Heart left ventricle (tissue), 16 donors: ENCODE measurements at regions not wholly inside any gene's neighbourhood (a gene's known extent, or its start where the extent isn't known, plus 50 kb on each side); places are given as distances from the start of the nearest gene placed in this dataset.

Source experiments
- ATAC-seq, 4 donors: fragments of 200-7000 bp; cut with Tn5 transposase; one replicate each; pipeline ENCODE4 v1.9.1; 2020 to 2022; ENCODE audit warnings: moderate library complexity in 4 of 4, mild to moderate bottlenecking in 3 of 4, moderate number of reproducible peaks in 1 of 4
- DNase-seq, 5 donors: peaks; one replicate each; pipeline ENCODE4 v3.0.0-alpha.2; 2020
- H3K27ac ChIP-seq, 12 donors: fragments of 200-600 bp; sonication (generic) in 4 of 12; one replicate each; pipeline versions ENCODE4 v1.5.0 to v1.8.0; 2016 to 2022; ENCODE audit warnings: mild to moderate bottlenecking in 2 of 12
- H3K27me3 ChIP-seq, 9 donors: fragments of 200-600 bp; sonication (generic) in 2 of 9; one replicate each; pipeline versions ENCODE4 v1.5.1 to v1.8.0; 2016 to 2022; ENCODE audit warnings: mild to moderate bottlenecking in 3 of 9
- H3K36me3 ChIP-seq, 9 donors: fragments of 200-600 bp; sonication (generic) in 2 of 9; one replicate each; pipeline versions ENCODE4 v1.5.0 to v1.8.0; 2018 to 2022; ENCODE audit warnings: mild to moderate bottlenecking in 2 of 9
- H3K4me1 ChIP-seq, 12 donors: fragments of 200-600 bp; sonication (generic) in 4 of 12; one replicate each; pipeline versions ENCODE4 v1.5.0 to v1.8.0; 2016 to 2022; ENCODE audit warnings: mild to moderate bottlenecking in 3 of 12
- H3K4me3 ChIP-seq, 12 donors: fragments of 200-600 bp; sonication (generic) in 4 of 12; one replicate each; pipeline versions ENCODE4 v1.5.0 to v1.8.0; 2017 to 2022; ENCODE audit warnings: mild to moderate bottlenecking in 9 of 12, moderate library complexity in 4 of 12
- H3K9me3 ChIP-seq, 12 donors: fragments of 200-600 bp; sonication (generic) in 4 of 12; one replicate each; pipeline versions ENCODE4 v1.5.0 to v1.8.0; 2016 to 2022; ENCODE audit warnings: mild to moderate bottlenecking in 1 of 12
- CTCF ChIP-seq, 12 donors: fragments of 200-600 bp; sonication (generic) in 4 of 12; IDR thresholded peaks; one replicate each; pipeline versions ENCODE4 v1.5.0 to v1.8.0; 2018 to 2022; ENCODE audit warnings: antibody characterized with exemption in 12 of 12, mild to moderate bottlenecking in 5 of 12
- POLR2A ChIP-seq, 2 donors: fragments of 450-650 bp; IDR thresholded peaks; one replicate each; pipeline ENCODE4 v1.6.1; 2017; ENCODE audit warnings: antibody characterized with exemption in 2 of 2, mild to moderate bottlenecking in 2 of 2, moderate library complexity in 2 of 2
- WGBS, 4 donors: extraction: QIAGEN DNeasy Blood & Tissue Kit in 2 of 4; methylation state at CpG; one replicate each; pipeline versions ENCODE4 v1.1.5 to v1.1.7; 2013 to 2018; 5-methylcytosine and 5-hydroxymethylcytosine counted together
- intact Hi-C, 10 donors: fragments of 100-400 bp; cut with DNase I; formaldehyde crosslinking; loops; one replicate each; pipeline versions ENCODE4 v1.11.1 to v1.14.2; 2022
- donor health status: ischemic (EF 13 %, LVEDD 7.1; RV severe dilation, severe dysfunction).
- donor health status: healthy with polysubstance abuse.
- donor health status: DM: no; HTN: yes; CAD: no.
- donor health status: DM: no; HTN: no; CAD: no.
- donor health status: ischemic (EF 25% LVEDD 6.9; RV normal size, moderate dysfunction).
- donor health status: ischemic (EF 25% LVEDD 5.7; RV mildly dilated, moderate dysfunction).
- donor health status: healthy.
- donor health status: DM: yes; HTN: yes; CAD: no.
- donor health status: ischemic (EF 35%, LVEDD 5.7; RV mildly dilated, moderate dysfunction).
- donor health status: nonischemic (EF 11% LVEDD 7.7; RV severe dilation, severe dysfunction).
- donor health status: DM: yes; HTN: yes; CAD: no.
- donor health status: PGD.
- donor health status: ischemic (EF 29% LVEDD 5.4; RV normal size, mild dysfunction).
- donor health status: nonischemic (EF 23%, LVEDD 6.1; RV moderate dilation, normal function).

DNA sequence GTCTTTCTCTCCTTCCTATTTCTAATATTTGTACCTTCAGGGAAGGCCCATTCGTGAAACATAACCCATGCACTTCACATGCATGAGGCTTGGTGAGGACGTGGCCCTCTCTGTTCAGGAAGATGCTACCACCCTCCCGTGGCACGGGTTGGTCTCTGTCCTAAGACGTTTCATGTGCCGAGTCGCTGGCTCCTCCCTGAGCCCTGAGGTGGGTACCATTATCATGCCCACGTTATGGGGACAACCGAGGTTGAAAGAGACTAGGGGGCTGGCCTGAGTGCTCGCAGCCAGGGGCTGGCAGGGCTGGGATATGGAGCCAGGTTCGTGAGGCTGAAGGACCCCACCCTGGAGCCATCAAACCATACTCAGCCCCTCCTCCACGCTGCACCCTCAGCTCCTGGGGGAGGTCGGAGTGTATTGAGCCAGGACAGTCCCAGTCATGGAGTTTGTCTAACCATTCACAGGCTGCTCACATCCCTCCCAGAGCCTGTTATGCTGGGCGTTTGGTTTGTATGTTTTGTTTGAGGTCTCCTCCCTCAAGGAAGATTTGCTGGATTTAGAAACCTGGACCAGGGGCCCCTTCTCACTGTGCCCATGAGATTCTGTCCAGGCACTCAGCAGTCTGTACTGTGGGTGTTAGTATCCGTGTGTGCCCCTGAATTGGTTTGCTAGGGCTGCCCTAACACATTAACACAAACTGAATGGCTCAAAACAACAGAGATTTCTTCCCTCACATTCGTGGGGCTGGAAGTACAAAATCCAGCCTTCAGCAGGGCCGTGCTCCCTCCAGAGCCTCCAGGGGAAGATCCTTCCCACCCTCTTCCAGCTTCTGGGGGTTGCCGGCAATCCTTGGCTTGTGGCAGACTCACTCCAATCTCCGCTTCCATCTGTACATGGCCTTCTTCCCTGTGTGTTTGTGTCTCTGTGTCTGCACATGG lies 88.3 kb downstream of the ANKRD60 start:
- TF ChIP-seq CTCF (IDR thresholded peaks at IDR 0.05) (no peak), POLR2A (IDR thresholded peaks at IDR 0.05) (no peak)
- WGBS, 4 donors = 84 to 88% (median 87%) methylated on average over 15 to 19 of the region's 19 CpGs
- intact Hi-C loops = no loop called here
- Histone ChIP-seq H3K4me3 (no peak overlapping the region), H3K27ac (no peak overlapping the region), H3K27me3 (peaks cover 0 to 41% (median 23%) of the 10 kb centered on the region in 9 donors), H3K36me3 (no peaks in the 10 kb centered on the region), H3K4me1 (no peaks in the 10 kb centered on the region), H3K9me3 (no peaks in the 10 kb centered on the region)
- DNase-seq = no peak
- ATAC-seq = no peak

DNA sequence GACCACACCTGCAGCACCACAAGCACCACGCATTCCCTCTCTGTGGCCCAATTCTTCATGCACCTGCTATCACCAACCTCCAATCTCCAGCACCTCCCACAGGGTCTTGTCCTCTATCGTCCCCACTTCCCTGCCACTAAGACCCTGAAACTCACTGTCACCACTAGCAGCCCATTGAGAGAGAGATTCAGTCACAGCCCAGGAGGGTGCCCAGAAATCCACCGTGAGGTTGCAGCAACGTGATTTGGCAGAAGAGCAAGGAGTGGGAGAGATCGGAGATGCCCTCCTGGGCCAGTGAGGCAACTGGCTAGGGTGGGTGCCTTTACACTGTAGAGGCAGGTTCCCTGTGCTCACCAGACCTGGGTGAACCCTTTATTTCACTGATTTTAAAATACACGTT lies 90.1 kb downstream of the ANKRD60 start:
- no peaks in the 10 kb centered on the region for H3K9me3 ChIP-seq
- DNase-seq (no peak), ATAC-seq (no peak)
- intact Hi-C loops = no loop called here
- WGBS, 4 donors = 82 to 83% (median 82%) methylated on average over 6 of the region's 6 CpGs
- H3K4me1 ChIP-seq = no peaks in the 10 kb centered on the region
- H3K27me3 ChIP-seq = peaks cover 0 to 58% (median 27%) of the 10 kb centered on the region in 9 donors
- no peak overlapping the region for H3K4me3 ChIP-seq
- H3K27ac ChIP-seq = no peak overlapping the region
- TF ChIP-seq POLR2A (IDR thresholded peaks at IDR 0.05) (no peak), CTCF (IDR thresholded peaks at IDR 0.05) (no peak)
- no peaks in the 10 kb centered on the region for H3K36me3 ChIP-seq

DNA sequence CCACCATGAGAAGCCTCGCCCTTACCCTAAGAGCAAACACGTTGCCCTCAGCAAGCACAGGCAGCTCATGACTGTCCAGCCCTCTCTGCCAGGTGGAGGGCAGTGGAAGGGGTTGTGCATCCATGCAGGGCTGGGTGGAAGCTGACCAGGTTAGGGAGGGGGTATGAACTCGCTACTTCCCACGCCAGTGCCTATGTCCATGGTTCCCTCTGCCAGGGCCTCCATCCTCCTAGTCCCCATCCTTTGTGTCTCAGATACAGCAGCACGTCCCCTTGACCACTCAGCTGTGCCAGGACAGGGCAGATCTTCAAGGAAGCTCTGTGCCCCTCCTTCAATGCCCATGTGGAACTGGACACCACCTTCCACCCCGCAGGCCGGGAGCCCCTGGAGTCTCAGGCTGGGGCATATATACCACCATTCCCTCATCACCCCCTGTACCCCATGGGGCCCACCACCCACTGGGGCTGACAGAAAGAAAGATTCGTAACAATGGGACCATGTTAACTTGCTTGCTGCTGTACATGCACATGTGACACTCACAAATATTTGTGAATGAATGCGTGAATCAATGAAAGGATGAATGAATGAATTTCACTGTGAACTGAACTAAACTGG lies 90.7 kb downstream of the ANKRD60 start:
- intact Hi-C loops = no loop called here
- no peak for DNase-seq
- WGBS, 4 donors = 89 to 93% (median 91%) methylated on average over 7 to 9 of the region's 9 CpGs
- H3K9me3 ChIP-seq = no peaks in the 10 kb centered on the region
- no peaks in the 10 kb centered on the region for H3K4me1 ChIP-seq
- no peaks in the 10 kb centered on the region for H3K36me3 ChIP-seq
- H3K27me3 ChIP-seq = peaks cover 0 to 64% (median 28%) of the 10 kb centered on the region in 9 donors
- no peak overlapping the region for H3K4me3 ChIP-seq
- H3K27ac ChIP-seq = no peak overlapping the region
- no peak for TF ChIP-seq POLR2A (IDR thresholded peaks at IDR 0.05)
- no peak for TF ChIP-seq CTCF (IDR thresholded peaks at IDR 0.05)
- peak in 1 of 4 donors; percentile 14 for ATAC-seq

DNA sequence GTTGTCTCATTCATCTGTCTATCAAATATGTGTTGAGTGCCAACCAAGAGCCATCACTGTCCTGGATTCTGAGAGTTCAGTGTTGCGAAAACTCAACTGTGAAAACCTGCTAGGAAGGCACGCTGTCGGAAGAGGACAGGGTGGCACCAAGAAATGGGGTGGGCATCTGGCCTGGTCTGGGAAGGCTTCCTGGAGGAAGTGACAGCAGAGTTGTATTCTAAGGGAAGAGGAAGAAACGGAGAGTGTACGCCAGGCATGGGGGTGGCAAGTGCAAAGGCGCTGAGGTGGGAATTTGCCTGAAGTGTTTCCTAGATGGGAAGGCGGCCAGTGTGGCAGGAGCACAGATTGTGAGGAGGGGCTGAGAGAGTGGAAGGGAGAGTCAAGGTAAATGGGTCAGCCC lies 91.2 kb downstream of the ANKRD60 start:
- no peak for TF ChIP-seq POLR2A (IDR thresholded peaks at IDR 0.05)
- TF ChIP-seq CTCF (IDR thresholded peaks at IDR 0.05) = no peak
- no peak overlapping the region for H3K4me3 ChIP-seq
- ATAC-seq (no peak), DNase-seq (no peak)
- intact Hi-C loops = no loop called here
- H3K27ac ChIP-seq = no peak overlapping the region
- H3K36me3 ChIP-seq = no peaks in the 10 kb centered on the region
- H3K9me3 ChIP-seq = no peaks in the 10 kb centered on the region
- peaks cover 0 to 3% (median 0%) of the 10 kb centered on the region in 12 donors for H3K4me1 ChIP-seq
- peaks cover 0 to 68% (median 30%) of the 10 kb centered on the region in 9 donors for H3K27me3 ChIP-seq
- 91 to 94% (median 94%) methylated on average over 7 of the region's 7 CpGs for WGBS, 4 donors
